Type B pancreatic cell (in vitro differentiated cells): ENCODE measurements at regions not wholly inside any gene's neighbourhood (a gene's known extent, or its start where the extent isn't known, plus 50 kb on each side); places are given as distances from the start of the nearest gene placed in this dataset.
"Not testable (repeated sequence)": the region's sequence is repeated elsewhere in the genome, so short reads cannot be mapped to it uniquely, and the experiment has no call there.

Source experiments
- DNase-seq: peaks from one replicate; pipeline ENCODE4 v3.0.0; 2021; ENCODE audit warnings: mixed read lengths; ENCODE audit not compliant: unreplicated experiment; ENCODE audit errors: extremely low spot score
- H3K27ac Mint-ChIP-seq: 2 replicates; pipeline ENCODE4 v1.8.0; 2021; ENCODE audit warnings: mild to moderate bottlenecking, mixed read lengths
- H3K27me3 Mint-ChIP-seq: 2 replicates; pipeline ENCODE4 v1.8.0; 2021; ENCODE audit warnings: mixed read lengths
- H3K36me3 Mint-ChIP-seq: 2 replicates; pipeline ENCODE4 v1.8.0; 2021; ENCODE audit warnings: mixed read lengths
- H3K4me1 Mint-ChIP-seq: one replicate; pipeline ENCODE4 v1.8.0; 2021; ENCODE audit warnings: mixed read lengths; ENCODE audit not compliant: unreplicated experiment
- H3K4me3 Mint-ChIP-seq: 2 replicates; pipeline ENCODE4 v1.8.0; 2021; ENCODE audit warnings: mild to moderate bottlenecking, mixed read lengths
- H3K9me3 Mint-ChIP-seq: 2 replicates; pipeline ENCODE4 v1.8.0; 2021; ENCODE audit warnings: mixed read lengths
- CTCF ChIP-seq: fragments of 200-600 bp; sonication (generic); conservative IDR thresholded peaks from 2 replicates; pipeline ENCODE4 v1.5.0; 2021; ENCODE audit warnings: antibody characterized with exemption, mild to moderate bottlenecking

DNA sequence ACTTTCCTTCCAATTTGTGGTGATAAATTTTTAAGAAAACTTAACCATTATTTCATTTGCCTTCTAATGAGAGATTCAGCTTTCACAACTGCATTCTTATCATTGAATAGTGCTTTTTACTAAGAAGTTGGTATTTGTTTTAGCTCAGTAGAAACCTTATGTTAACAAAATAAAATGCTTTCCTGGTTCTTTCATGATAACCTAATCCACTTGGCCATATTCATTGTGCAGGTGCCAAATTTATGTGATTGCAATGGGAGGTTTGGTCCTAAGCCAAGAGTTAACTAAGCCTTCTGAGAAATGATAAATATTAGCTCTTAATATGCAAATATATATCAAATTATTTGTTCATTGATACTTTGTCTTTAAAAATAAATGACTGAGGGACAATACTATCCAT is 141.1 kb upstream of the TLE4 start:
- Mint-ChIP-seq H3K9me3 (peaks cover 8% of the 10 kb centered on the region), H3K4me1 (no peaks in the 10 kb centered on the region), H3K27ac (no peak overlapping the region), H3K36me3 (peaks cover 4% of the 10 kb centered on the region), H3K27me3 (peaks cover 7% of the 10 kb centered on the region), H3K4me3 (no peak overlapping the region)
- no peak for DNase-seq
- no peak for TF ChIP-seq CTCF

DNA sequence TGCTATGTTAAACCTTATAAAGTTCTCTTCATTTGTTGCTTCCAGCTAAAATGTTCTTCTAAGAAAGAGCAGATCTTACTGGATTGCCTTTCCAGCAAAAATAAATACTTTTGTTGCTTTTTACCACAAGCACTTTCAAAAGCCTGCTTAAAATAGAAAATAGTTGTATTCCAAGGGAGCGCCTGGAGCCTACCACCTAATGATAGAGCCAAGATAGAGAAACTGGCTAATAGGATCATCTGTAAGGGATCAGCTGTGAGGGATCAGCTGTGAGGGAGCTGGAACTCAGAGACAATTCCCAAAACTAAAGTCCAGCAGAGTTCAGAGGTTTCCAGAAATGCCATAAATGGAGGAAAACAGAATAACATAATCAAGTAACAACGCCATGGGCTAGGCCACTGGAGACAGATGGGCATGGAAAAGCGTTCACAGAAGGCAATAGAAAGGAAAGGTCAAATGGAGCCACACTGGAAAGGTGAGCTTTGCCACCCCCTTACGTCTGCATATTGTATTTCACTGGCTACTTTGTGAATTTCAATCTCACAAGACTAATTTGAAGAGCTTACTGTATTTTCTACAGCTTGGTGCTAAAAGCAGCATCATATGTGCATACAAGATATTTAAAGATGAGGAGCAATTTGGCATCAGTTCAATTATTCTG is 140.6 kb upstream of the TLE4 start:
- H3K27me3 Mint-ChIP-seq, result peaks cover 7% of the 10 kb centered on the region
- TF ChIP-seq CTCF, result no peak
- H3K4me1 Mint-ChIP-seq, result no peaks in the 10 kb centered on the region
- H3K27ac Mint-ChIP-seq, result no peak overlapping the region
- no peaks in the 10 kb centered on the region for H3K36me3 Mint-ChIP-seq
- H3K9me3 Mint-ChIP-seq, result peaks cover 3% of the 10 kb centered on the region
- no peak for DNase-seq
- no peak overlapping the region for H3K4me3 Mint-ChIP-seq

GRCh38 chr9:79432485-79432884 is 139.3 kb upstream of the TLE4 start:
- no peak for DNase-seq
- no peak overlapping the region for H3K4me3 Mint-ChIP-seq
- no peaks in the 10 kb centered on the region for H3K4me1 Mint-ChIP-seq
- H3K27ac Mint-ChIP-seq, result no peak overlapping the region
- no peaks in the 10 kb centered on the region for H3K9me3 Mint-ChIP-seq
- TF ChIP-seq CTCF, result peak; percentile 55
- H3K27me3 Mint-ChIP-seq, result peaks cover 7% of the 10 kb centered on the region
- no peaks in the 10 kb centered on the region for H3K36me3 Mint-ChIP-seq

DNA sequence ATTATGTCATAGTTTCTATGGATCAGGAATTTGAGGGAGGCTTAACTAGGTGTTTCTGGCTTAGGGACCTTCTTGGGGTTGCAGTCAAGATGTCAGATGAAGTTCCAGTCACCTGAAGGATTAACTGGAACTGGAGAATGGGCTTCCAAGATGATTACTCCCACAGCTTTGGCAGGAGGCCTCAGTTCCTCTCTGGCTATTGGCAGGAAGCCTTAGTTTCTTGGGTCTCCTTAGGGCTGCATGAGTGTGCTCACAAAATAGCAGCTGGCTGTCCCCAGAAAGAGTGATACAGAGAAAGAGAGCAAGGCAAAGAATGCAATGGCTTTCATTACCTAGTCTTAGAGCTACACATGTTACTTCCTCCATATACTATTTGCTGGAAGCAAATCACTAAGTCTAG is 138.1 kb upstream of the TLE4 start:
- H3K27ac Mint-ChIP-seq, result no peak overlapping the region
- H3K36me3 Mint-ChIP-seq, result no peaks in the 10 kb centered on the region
- peaks cover 7% of the 10 kb centered on the region for H3K27me3 Mint-ChIP-seq
- no peak overlapping the region for H3K4me3 Mint-ChIP-seq
- DNase-seq, result no peak
- no peak for TF ChIP-seq CTCF
- no peaks in the 10 kb centered on the region for H3K9me3 Mint-ChIP-seq
- no peaks in the 10 kb centered on the region for H3K4me1 Mint-ChIP-seq

DNA sequence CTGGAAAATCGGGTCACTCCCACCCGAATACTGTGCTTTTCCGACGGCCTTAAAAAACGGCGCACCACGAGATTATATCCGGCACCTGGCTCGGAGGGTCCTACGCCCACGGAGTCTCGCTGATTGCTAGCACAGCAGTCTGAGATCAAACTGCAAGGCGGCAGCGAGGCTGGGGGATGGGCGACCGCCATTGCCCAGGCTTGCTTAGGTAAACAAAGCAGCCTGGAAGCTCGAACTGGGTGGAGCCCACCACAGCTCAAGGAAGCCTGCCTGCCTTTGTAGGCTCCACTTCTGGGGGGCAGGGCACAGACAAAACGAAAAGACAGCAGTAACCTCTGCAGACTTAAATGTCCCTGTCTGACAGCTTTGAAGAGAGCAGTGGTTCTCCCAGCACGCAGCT is 132.5 kb upstream of the TLE4 start:
- H3K27ac Mint-ChIP-seq, result peak overlapping the region; percentile 31
- not testable (repeated sequence) for DNase-seq

DNA sequence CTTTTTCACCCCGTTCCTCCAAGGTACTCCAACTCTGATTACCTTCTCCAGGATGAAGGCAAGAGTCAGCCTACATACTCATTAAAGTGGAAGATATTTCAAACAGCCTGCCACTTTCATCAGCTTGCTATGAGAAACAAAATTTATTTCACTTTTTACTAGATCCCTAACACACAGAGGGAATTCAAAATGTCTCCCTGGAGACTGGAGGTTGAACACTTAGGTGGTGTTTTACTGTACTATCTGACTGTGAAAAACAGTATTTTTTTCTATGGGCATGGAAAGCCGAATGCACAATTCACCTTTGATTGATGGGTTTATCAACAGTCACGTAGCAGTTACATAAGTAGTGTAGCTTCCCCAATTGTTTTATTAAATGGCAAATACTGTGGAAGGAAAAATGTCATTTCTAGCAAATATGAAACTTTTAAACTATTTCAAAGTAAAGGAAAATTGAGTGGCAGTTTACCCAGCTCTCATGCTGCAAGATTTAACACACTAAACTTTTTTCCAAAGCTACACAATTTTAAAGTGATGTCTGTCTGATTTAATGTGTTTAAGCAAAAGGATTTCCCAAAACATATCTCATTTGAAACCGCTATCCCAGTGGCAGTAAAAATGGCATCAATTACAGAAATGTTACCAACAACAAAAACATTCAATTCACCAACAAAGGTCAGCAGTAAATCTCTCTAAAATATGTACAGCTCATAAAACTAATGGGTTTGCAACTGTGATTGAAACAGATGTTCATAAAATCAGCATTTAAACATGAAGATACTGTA is 125.0 kb upstream of the TLE4 start:
- Mint-ChIP-seq H3K4me3 (no peak overlapping the region), H3K4me1 (peaks cover 16% of the 10 kb centered on the region), H3K27me3 (no peaks in the 10 kb centered on the region), H3K9me3 (peaks cover 5% of the 10 kb centered on the region), H3K36me3 (no peaks in the 10 kb centered on the region), H3K27ac (no peak overlapping the region)
- no peak for TF ChIP-seq CTCF
- DNase-seq, result no peak

More for the DNA sequence above, 132.5 kb upstream of the TLE4 start:
- not testable (repeated sequence) for H3K36me3 Mint-ChIP-seq, H3K4me1 Mint-ChIP-seq, H3K27me3 Mint-ChIP-seq, H3K9me3 Mint-ChIP-seq
- H3K4me3 Mint-ChIP-seq, result peak overlapping the region; percentile 77
